ENCODE measurements at regions not wholly inside any gene's neighbourhood (a gene's known extent, or its start where the extent isn't known, plus 50 kb on each side); places are given as distances from the start of the nearest gene placed in this dataset.
A peak's percentile ranks its signal among the peaks of the same experiment; 100 is the strongest.

GRCh38 chr13:53921473-53921872, 892.9 kb downstream of the OLFM4 start:
- Histone ChIP-seq H3K9me3 (ENCODE audit: low read depth) (no peaks in the 10 kb centered on the region), H3K4me1 (ENCODE audit: low read depth) (no peaks in the 10 kb centered on the region), H3K27ac (no peak overlapping the region), H3K36me3 (no peaks in the 10 kb centered on the region), H3K27me3 (no peaks in the 10 kb centered on the region), H3K4me3 (no peak overlapping the region)
- no peak for TF ChIP-seq CTCF (IDR thresholded peaks at IDR 0.05; ENCODE audit: low read depth, low read length)
- no peak for DNase-seq (ENCODE audit: low read depth in 1 of 2, low spot score in 1 of 2)

- H3K27ac ChIP-seq, result no peak overlapping the region
- H3K4me3 ChIP-seq, result no peak overlapping the region
- TF ChIP-seq CTCF (IDR thresholded peaks at IDR 0.05; ENCODE audit: low read depth, low read length), result no peak
- no peak for DNase-seq (ENCODE audit: low read depth in 1 of 2, low spot score in 1 of 2)
- no peaks in the 10 kb centered on the region for H3K9me3 ChIP-seq (ENCODE audit: low read depth)
- H3K27me3 ChIP-seq, result peaks cover 5% of the 10 kb centered on the region
- H3K36me3 ChIP-seq, result no peaks in the 10 kb centered on the region
- no peaks in the 10 kb centered on the region for H3K4me1 ChIP-seq (ENCODE audit: low read depth)
Measured at GRCh38 chr13:53941588-53942190, 913.1 kb downstream of the OLFM4 start.

GRCh38 chr13:53946500-53946899, 917.9 kb downstream of the OLFM4 start:
- H3K36me3 ChIP-seq, result no peaks in the 10 kb centered on the region
- H3K27me3 ChIP-seq, result peaks cover 5% of the 10 kb centered on the region
- no peak for TF ChIP-seq CTCF (IDR thresholded peaks at IDR 0.05; ENCODE audit: low read depth, low read length)

GRCh38 chr13:53953183-53953582, 924.6 kb downstream of the OLFM4 start:
- TF ChIP-seq CTCF (IDR thresholded peaks at IDR 0.05; ENCODE audit: low read depth, low read length), result no peak
- H3K9me3 ChIP-seq (ENCODE audit: low read depth), result no peaks in the 10 kb centered on the region
- H3K27ac ChIP-seq, result peak overlapping the region; percentile 49
- peaks cover 3% of the 10 kb centered on the region for H3K4me1 ChIP-seq (ENCODE audit: low read depth)
- H3K27me3 ChIP-seq, result no peaks in the 10 kb centered on the region
- no peak overlapping the region for H3K4me3 ChIP-seq
- H3K36me3 ChIP-seq, result no peaks in the 10 kb centered on the region
- peak in 1 of 2 donors; percentile 77 for DNase-seq (ENCODE audit: low read depth in 1 of 2, low spot score in 1 of 2)

More at GRCh38 chr13:53946500-53946899, 917.9 kb downstream of the OLFM4 start:
- Histone ChIP-seq H3K9me3 (ENCODE audit: low read depth) (no peaks in the 10 kb centered on the region), H3K4me1 (ENCODE audit: low read depth) (no peaks in the 10 kb centered on the region), H3K27ac (no peak overlapping the region), H3K4me3 (no peak overlapping the region)
- no peak for DNase-seq (ENCODE audit: low read depth in 1 of 2, low spot score in 1 of 2)
